Activated T-helper 1 cell treated with anti-CD3 and anti-CD28 coated beads, Interleukin-12 subunit alpha, Interleukin-12 subunit beta, Interleukin-2, Interleukin-4 antibody, amounts not matched to agents 30 ng/mL and 10 ng/mL and 1 ng/mL, durations not matched to agents 14 hours and 24 hours and 36 hours (primary cell): ENCODE measurements at regions not wholly inside any gene's neighbourhood (a gene's known extent, or its start where the extent isn't known, plus 50 kb on each side); places are given as distances from the start of the nearest gene placed in this dataset.

ENCODE experiments used
- DNase-seq: peaks from one replicate; pipeline ENCODE4 v3.0.0; 2021; ENCODE audit warnings: low spot score
- H3K27ac Mint-ChIP-seq: one replicate; pipeline ENCODE4 v1.8.0; 2021; ENCODE audit warnings: mild to moderate bottlenecking, mixed read lengths
- H3K27me3 Mint-ChIP-seq: one replicate; pipeline ENCODE4 v1.8.0; 2022; ENCODE audit warnings: mild to moderate bottlenecking, moderate library complexity, mixed read lengths; ENCODE audit not compliant: insufficient read depth
- H3K36me3 Mint-ChIP-seq: one replicate; pipeline ENCODE4 v1.8.0; 2021; ENCODE audit warnings: low read depth, mixed read lengths
- H3K4me1 Mint-ChIP-seq: one replicate; pipeline ENCODE4 v1.8.0; 2021; ENCODE audit warnings: low read depth, mixed read lengths
- H3K4me3 Mint-ChIP-seq: one replicate; pipeline ENCODE4 v1.8.0; 2021; ENCODE audit warnings: mild to moderate bottlenecking, moderate library complexity, mixed read lengths
- H3K9me3 Mint-ChIP-seq: one replicate; pipeline ENCODE4 v1.8.0; 2021; ENCODE audit warnings: mixed read lengths
- intact Hi-C: fragments of 100-400 bp; cut with micrococcal nuclease; formaldehyde crosslinking; loops from one replicate; pipeline ENCODE4 v1.15.1; 2024

DNA sequence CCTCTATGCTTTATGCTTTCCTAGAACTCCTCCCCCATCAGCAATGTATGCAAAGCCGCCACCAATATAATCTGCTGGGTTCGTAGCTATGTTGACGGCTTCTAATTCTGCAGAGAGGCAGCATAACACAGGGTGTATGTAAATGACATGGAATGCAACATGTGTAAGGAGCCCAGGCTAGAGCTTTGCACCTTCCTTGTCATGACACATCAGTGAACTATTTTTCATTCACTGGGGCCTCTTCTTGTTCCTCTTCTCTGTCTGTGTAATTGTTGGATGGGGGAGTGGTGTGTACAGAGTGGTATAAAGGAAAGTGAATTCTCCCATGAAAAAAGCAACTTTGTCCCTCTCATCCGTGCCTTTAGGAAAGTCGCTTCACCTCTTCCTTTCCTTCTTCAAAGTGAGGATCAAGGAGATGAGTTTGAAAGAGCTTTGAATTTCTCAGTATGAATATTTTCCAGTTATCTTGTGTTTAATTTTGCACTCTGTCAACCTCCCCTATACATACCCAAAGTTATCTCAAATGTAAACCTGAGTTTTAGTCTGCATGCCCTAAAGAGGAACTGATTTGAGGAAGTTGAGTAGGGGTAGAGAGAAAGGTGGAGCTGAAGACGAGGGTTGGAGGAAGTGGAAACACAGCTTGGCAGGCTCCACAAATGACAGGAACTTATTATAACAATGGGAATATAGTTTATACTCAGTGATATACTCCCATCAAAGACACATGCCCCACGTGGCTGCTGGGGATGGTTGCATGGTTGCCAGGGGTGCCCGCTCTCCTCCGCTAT lies 74.9 kb upstream of the ARL4C start:
- intact Hi-C loops: no loop called here
- H3K4me1 Mint-ChIP-seq: no peaks in the 10 kb centered on the region
- H3K4me3 Mint-ChIP-seq: no peak overlapping the region
- H3K27ac Mint-ChIP-seq: no peak overlapping the region
- no peaks in the 10 kb centered on the region for H3K36me3 Mint-ChIP-seq
- H3K9me3 Mint-ChIP-seq: no peaks in the 10 kb centered on the region
- H3K27me3 Mint-ChIP-seq: peaks cover 6% of the 10 kb centered on the region
- no peak for DNase-seq

DNA sequence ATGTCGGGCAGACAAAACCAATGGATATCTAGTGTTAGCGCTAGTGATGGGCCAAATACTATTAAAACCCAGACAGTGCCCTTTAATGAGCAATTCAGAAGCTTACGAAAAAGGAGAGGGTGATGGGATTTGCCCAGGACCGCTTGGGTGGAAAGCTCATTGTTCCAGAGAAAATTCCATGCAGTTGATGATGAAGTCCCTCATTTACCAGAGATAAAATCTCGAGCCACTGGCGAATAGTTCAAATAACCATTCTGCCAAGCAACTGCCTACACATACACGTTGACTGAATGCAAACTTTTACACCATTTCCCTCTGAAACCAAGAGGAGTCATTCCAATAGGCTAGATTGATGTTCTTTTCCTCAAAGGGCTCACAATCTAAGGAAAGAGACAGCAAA lies 73.6 kb upstream of the ARL4C start:
- Mint-ChIP-seq H3K27ac (no peak overlapping the region), H3K4me3 (no peak overlapping the region), H3K27me3 (peaks cover 4% of the 10 kb centered on the region), H3K36me3 (no peaks in the 10 kb centered on the region), H3K4me1 (no peaks in the 10 kb centered on the region), H3K9me3 (no peaks in the 10 kb centered on the region)
- DNase-seq: no peak
- intact Hi-C loops: no loop called here

DNA sequence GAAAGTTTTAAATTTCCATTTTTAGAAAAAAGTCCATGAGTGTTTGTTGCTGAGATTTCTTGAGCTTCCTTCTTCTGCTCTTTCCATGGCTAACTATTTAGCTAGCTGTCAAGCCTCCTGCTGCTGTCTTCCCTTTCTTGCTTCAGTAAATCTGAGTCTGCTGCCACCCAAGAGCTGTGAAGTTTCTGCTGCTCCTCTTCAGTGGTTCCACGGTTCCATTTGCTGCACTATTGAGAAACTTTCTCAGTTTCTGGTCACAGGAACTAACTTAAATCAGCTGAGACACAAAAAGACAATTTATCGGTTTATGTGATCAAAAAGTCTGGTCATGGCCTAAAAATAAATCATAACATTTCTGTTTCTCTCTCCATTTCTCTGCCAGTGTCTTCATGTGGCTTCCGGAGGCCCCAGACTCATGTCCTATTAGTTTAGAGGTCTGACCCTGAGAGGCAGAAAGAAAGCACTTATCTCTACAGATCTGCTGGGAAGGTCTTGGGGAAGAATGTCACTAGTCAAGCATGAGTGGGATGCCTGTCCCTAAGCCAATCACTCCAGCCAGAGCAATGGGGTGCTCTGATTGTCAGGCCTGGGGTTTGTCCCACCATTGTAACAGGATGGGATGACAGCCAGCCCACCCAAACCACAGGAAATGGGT lies 73.0 kb upstream of the ARL4C start:
- intact Hi-C loops: no loop called here
- Mint-ChIP-seq H3K4me3 (no peak overlapping the region), H3K4me1 (no peaks in the 10 kb centered on the region), H3K36me3 (no peaks in the 10 kb centered on the region), H3K27me3 (peaks cover 4% of the 10 kb centered on the region), H3K27ac (no peak overlapping the region), H3K9me3 (no peaks in the 10 kb centered on the region)
- DNase-seq: no peak

DNA sequence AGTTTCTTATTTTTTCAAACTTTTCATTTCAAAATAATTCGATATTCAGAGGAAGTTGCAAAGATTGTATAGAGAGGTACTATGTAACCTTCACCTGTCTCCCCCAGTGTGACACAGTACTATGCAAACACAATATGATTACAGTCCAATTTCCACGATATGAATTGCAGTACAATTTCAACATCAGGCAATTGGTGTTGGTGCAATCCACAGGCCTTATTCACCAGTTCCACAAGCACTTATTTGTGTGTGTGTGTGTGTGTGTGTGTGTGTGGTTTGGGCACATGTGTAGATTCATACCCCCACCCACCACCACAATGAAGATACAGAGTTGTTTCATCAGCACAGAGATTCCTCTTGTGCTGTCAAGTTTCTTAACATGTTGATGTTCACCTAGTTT lies 69.7 kb upstream of the ARL4C start:
- Mint-ChIP-seq H3K27me3 (peaks cover 2% of the 10 kb centered on the region), H3K4me3 (no peak overlapping the region), H3K4me1 (no peaks in the 10 kb centered on the region), H3K27ac (no peak overlapping the region), H3K36me3 (no peaks in the 10 kb centered on the region), H3K9me3 (no peaks in the 10 kb centered on the region)
- intact Hi-C loops: no loop called here
- DNase-seq: no peak

DNA sequence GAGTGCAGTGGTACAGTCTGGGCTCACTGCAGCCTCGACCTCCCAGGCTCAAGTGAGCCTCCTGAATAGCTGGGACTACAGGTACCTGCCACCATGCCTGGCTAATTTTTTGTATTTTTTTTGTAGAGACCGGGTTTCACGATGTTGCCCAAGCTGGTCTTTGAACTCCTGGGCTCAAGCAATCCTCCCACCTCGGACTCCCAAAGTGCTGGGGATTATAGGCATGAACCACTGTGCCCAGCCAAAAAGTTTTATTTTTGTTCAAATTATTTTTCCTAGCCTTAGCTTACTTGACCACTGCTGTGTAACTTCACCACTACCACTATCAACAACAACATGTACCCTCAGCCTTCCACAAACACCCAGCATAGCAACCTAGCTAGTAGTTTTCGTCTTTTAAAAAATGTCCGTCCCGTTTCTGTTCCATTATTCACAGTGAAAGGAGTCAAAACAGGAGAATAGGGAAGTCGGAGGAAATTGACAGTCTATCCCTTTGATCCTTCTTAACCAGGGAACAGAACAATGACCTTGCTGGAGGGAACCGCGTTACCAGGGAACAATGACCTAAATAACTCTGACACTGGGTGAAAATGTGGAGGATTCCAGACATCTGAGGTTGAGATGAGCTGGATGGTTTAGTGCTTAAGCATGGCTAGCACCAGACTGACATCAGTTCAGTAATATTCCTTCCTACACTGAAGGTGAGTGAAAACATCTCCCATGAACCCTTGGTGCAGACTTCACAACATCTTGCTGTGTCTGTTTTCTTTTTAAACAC lies 69.2 kb upstream of the ARL4C start:
- no peak for DNase-seq
- Mint-ChIP-seq H3K27ac (no peak overlapping the region), H3K36me3 (no peaks in the 10 kb centered on the region), H3K4me1 (no peaks in the 10 kb centered on the region), H3K27me3 (peaks cover 2% of the 10 kb centered on the region), H3K9me3 (no peaks in the 10 kb centered on the region), H3K4me3 (no peak overlapping the region)
- intact Hi-C loops: no loop called here

DNA sequence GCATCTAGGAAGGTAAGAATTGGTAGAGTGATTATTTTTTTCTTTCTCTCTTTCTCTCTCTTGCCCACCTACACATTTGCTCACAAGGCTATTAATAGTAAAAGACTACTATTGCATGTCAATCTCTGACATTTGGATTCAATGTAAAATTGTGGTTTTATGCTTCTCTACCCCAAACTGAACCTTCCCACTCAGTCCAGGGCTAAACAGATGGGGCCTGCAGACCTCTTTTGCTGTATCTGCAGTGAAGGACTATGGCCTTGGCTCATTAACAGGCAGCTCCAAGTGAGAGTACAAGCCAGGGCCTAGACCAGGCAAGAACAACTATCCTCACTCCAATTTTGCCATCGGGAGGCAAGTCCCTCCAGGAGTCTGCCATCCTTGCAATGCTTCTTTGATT lies 68.3 kb upstream of the ARL4C start:
- intact Hi-C loops: no loop called here
- no peak overlapping the region for H3K4me3 Mint-ChIP-seq

GRCh38 chr2:234564699-234565098 lies 67.8 kb upstream of the ARL4C start:
- Mint-ChIP-seq H3K36me3 (no peaks in the 10 kb centered on the region), H3K4me1 (no peaks in the 10 kb centered on the region), H3K27me3 (peaks cover 2% of the 10 kb centered on the region), H3K4me3 (no peak overlapping the region), H3K27ac (no peak overlapping the region), H3K9me3 (no peaks in the 10 kb centered on the region)
- intact Hi-C loops: no loop called here
- no peak for DNase-seq

More for the DNA sequence above, 68.3 kb upstream of the ARL4C start:
- H3K4me1 Mint-ChIP-seq: no peaks in the 10 kb centered on the region
- no peak for DNase-seq
- H3K36me3 Mint-ChIP-seq: no peaks in the 10 kb centered on the region
- peaks cover 2% of the 10 kb centered on the region for H3K27me3 Mint-ChIP-seq
- no peaks in the 10 kb centered on the region for H3K9me3 Mint-ChIP-seq
- H3K27ac Mint-ChIP-seq: no peak overlapping the region

- DNase-seq: no peak
- H3K27me3 Mint-ChIP-seq: peaks cover 5% of the 10 kb centered on the region
- intact Hi-C loops: no loop called here
- H3K4me1 Mint-ChIP-seq: no peaks in the 10 kb centered on the region
- no peak overlapping the region for H3K4me3 Mint-ChIP-seq
- H3K9me3 Mint-ChIP-seq: peaks cover 5% of the 10 kb centered on the region
- no peaks in the 10 kb centered on the region for H3K36me3 Mint-ChIP-seq
- no peak overlapping the region for H3K27ac Mint-ChIP-seq
Measured at GRCh38 chr2:234559609-234560008, 62.7 kb upstream of the ARL4C start.

DNA sequence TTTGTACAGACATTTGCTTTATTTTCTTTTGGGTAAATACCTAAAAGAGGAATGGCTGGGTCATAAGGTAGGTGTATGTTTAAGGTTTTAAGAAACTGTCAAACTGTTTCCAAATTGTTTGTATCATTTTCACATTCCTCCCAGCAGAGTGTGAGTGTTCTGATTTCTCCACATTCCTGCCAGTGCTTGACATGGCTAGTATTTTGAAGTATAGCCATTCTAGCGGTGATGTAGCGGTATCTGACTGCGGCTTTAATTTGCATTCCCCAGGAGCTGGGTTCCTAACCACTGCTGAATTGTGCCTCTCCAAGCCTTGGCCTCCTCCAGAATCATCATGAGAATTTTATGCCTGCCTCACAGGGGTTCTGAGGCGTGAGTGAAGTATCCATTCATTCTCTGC lies 61.8 kb upstream of the ARL4C start:
- Mint-ChIP-seq H3K36me3 (no peaks in the 10 kb centered on the region), H3K9me3 (peaks cover 5% of the 10 kb centered on the region), H3K4me1 (no peaks in the 10 kb centered on the region), H3K27me3 (peaks cover 6% of the 10 kb centered on the region), H3K4me3 (no peak overlapping the region), H3K27ac (no peak overlapping the region)
- no peak for DNase-seq
- intact Hi-C loops: no loop called here

GRCh38 chr2:234556848-234557573 lies 60.1 kb upstream of the ARL4C start:
- Mint-ChIP-seq H3K4me1 (no peaks in the 10 kb centered on the region), H3K9me3 (peaks cover 5% of the 10 kb centered on the region), H3K27me3 (peaks cover 6% of the 10 kb centered on the region), H3K27ac (no peak overlapping the region), H3K4me3 (no peak overlapping the region), H3K36me3 (no peaks in the 10 kb centered on the region)
- DNase-seq: no peak
- intact Hi-C loops: no loop called here

- no peak overlapping the region for H3K27ac Mint-ChIP-seq
- intact Hi-C loops: no loop called here
- no peaks in the 10 kb centered on the region for H3K4me1 Mint-ChIP-seq
- no peaks in the 10 kb centered on the region for H3K36me3 Mint-ChIP-seq
- DNase-seq: no peak
- H3K9me3 Mint-ChIP-seq: peaks cover 5% of the 10 kb centered on the region
- H3K27me3 Mint-ChIP-seq: peaks cover 6% of the 10 kb centered on the region
- no peak overlapping the region for H3K4me3 Mint-ChIP-seq
Measured at GRCh38 chr2:234555616-234556249, 58.9 kb upstream of the ARL4C start.

DNA sequence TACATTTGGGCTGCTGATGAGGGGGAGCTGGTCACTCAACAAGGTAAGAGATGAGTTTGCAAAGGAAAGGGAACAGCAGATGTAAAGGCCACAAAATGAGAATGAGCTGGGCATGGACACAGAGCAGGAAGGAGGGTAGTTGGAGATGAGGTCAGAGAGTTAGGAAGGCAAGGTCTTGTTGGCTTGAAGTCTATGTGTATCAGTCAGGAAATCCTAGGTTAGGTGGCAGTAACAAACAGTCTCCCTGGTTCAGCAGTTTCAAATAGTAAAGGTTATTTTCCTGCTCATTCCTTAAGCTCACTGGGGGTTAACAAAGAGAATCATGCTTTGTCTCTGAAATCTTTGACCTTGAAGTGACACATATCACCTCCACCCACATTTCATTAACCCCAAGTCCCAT lies 58.3 kb upstream of the ARL4C start:
- Mint-ChIP-seq H3K9me3 (peaks cover 5% of the 10 kb centered on the region), H3K27me3 (peaks cover 10% of the 10 kb centered on the region), H3K4me1 (peaks cover 5% of the 10 kb centered on the region), H3K36me3 (no peaks in the 10 kb centered on the region), H3K27ac (no peak overlapping the region), H3K4me3 (no peak overlapping the region)
- no peak for DNase-seq
- intact Hi-C loops: no loop called here
